ENCODE measurements at regions not wholly inside any gene's neighbourhood (a gene's known extent, or its start where the extent isn't known, plus 50 kb on each side); places are given as distances from the start of the nearest gene placed in this dataset.

GRCh38 chr2:106988361-106988760 is 102.4 kb upstream of the ST6GAL2 start:
- TF ChIP-seq, protein P1, sequence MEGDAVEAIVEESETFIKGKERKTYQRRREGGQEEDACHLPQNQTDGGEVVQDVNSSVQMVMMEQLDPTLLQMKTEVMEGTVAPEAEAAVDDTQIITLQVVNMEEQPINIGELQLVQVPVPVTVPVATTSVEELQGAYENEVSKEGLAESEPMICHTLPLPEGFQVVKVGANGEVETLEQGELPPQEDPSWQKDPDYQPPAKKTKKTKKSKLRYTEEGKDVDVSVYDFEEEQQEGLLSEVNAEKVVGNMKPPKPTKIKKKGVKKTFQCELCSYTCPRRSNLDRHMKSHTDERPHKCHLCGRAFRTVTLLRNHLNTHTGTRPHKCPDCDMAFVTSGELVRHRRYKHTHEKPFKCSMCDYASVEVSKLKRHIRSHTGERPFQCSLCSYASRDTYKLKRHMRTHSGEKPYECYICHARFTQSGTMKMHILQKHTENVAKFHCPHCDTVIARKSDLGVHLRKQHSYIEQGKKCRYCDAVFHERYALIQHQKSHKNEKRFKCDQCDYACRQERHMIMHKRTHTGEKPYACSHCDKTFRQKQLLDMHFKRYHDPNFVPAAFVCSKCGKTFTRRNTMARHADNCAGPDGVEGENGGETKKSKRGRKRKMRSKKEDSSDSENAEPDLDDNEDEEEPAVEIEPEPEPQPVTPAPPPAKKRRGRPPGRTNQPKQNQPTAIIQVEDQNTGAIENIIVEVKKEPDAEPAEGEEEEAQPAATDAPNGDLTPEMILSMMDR (IDR thresholded peaks at IDR 0.05; ENCODE audit: low read depth, low read length, poor library complexity, severe bottlenecking): no peak
- TF ChIP-seq EZH2phosphoT487 (IDR thresholded peaks at IDR 0.05; ENCODE audit: borderline replicate concordance, low read length): no peak
